ENCODE measurements at regions not wholly inside any gene's neighbourhood (a gene's known extent, or its start where the extent isn't known, plus 50 kb on each side); places are given as distances from the start of the nearest gene placed in this dataset.
"Not testable (repeated sequence)": the region's sequence is repeated elsewhere in the genome, so short reads cannot be mapped to it uniquely, and the experiment has no call there.

- no peak overlapping the region for H3K27ac ChIP-seq
- in situ Hi-C loops (cut with MboI; ENCODE audit: low pct_unique_long_range_greater_than_20kb in 2 of 9, low sequenced_read_pairs in 9 of 9, unreplicated experiment in 9 of 9) = no loop called here
- H3K4me1 ChIP-seq (replicated peaks in 1 of 2) = no peaks in the 10 kb centered on the region
- H3K4me3 ChIP-seq = no peak overlapping the region
- 0 to 86% (median 57%) methylated on average over 1 to 6 of the region's 6 CpGs; no CpG with 5 or more reads in 5 of the 10 experiments for WGBS, 10 experiments
- peak in 4 of 8 experiments; percentile 29 to 89 (median 58) for ATAC-seq (replicated peaks in 6 of 8)
Measured at GRCh38 chr12:9378430-9378835, 170.2 kb upstream of the PZP start.

GRCh38 chr12:9372202-9372601 is 164.0 kb upstream of the PZP start:
- H3K4me3 ChIP-seq = no peak overlapping the region
- in situ Hi-C loops (cut with MboI; ENCODE audit: low pct_unique_long_range_greater_than_20kb in 2 of 9, low sequenced_read_pairs in 9 of 9, unreplicated experiment in 9 of 9) = no loop called here
- no peak overlapping the region for H3K27ac ChIP-seq
- 35 to 100% (median 92%) methylated on average over 1 to 2 of the region's 2 CpGs; no CpG with 5 or more reads in 3 of the 10 experiments for WGBS, 10 experiments
- no peaks in the 10 kb centered on the region for H3K4me1 ChIP-seq (replicated peaks in 1 of 2)
- peak in 3 of 8 experiments; percentile 47 to 84 (median 60) for ATAC-seq (replicated peaks in 6 of 8)

- in situ Hi-C loops (cut with MboI; ENCODE audit: low pct_unique_long_range_greater_than_20kb in 2 of 9, low sequenced_read_pairs in 9 of 9, unreplicated experiment in 9 of 9) = no loop called here
- H3K27ac ChIP-seq = no peak overlapping the region
- no peak overlapping the region for H3K4me3 ChIP-seq
- no peak for ATAC-seq (replicated peaks in 6 of 8)
- WGBS, 10 experiments = 26 to 93% (median 72%) methylated on average over 1 to 4 of the region's 5 CpGs; no CpG with 5 or more reads in 2 of the 10 experiments
- H3K4me1 ChIP-seq (replicated peaks in 1 of 2) = peaks cover 14 to 18% of the 10 kb centered on the region in 2 donors
Measured at GRCh38 chr12:9367828-9368227, 159.6 kb upstream of the PZP start.

- no peak overlapping the region for H3K27ac ChIP-seq
- WGBS, 10 experiments = 20 to 100% (median 51%) methylated on average over 1 to 4 of the region's 4 CpGs; no CpG with 5 or more reads in 4 of the 10 experiments
- no peak overlapping the region for H3K4me3 ChIP-seq
- in situ Hi-C loops (cut with MboI; ENCODE audit: low pct_unique_long_range_greater_than_20kb in 2 of 9, low sequenced_read_pairs in 9 of 9, unreplicated experiment in 9 of 9) = no loop called here
- H3K4me1 ChIP-seq (replicated peaks in 1 of 2) = peaks cover 14 to 18% of the 10 kb centered on the region in 2 donors
- no peak for ATAC-seq (replicated peaks in 6 of 8)
Measured at GRCh38 chr12:9367201-9367600, 159.0 kb upstream of the PZP start.

GRCh38 chr12:9365296-9365695 is 157.1 kb upstream of the PZP start:
- no peak overlapping the region for H3K4me3 ChIP-seq

GRCh38 chr12:9364224-9365176 is 156.3 kb upstream of the PZP start:
- Histone ChIP-seq H3K27ac (peak overlapping the region; percentile 71 to 91), H3K4me3 (peak overlapping the region in 1 of 5 donors; percentile 9), H3K4me1 (replicated peaks in 1 of 2) (peaks cover 14 to 18% of the 10 kb centered on the region in 2 donors)
- ATAC-seq (replicated peaks in 6 of 8) = peak; percentile 79 to 94 (median 92)
- WGBS, 10 experiments = 6 to 50% (median 20%) methylated on average over 2 to 8 of the region's 13 CpGs; no CpG with 5 or more reads in 1 of the 10 experiments
- in situ Hi-C loops (cut with MboI; ENCODE audit: low pct_unique_long_range_greater_than_20kb in 2 of 9, low sequenced_read_pairs in 9 of 9, unreplicated experiment in 9 of 9) = no loop called here

More at GRCh38 chr12:9365296-9365695, 157.1 kb upstream of the PZP start:
- ATAC-seq (replicated peaks in 6 of 8) = no peak
- WGBS, 10 experiments = 0 to 100% (median 29%) methylated on average over 1 to 2 of the region's 2 CpGs; no CpG with 5 or more reads in 3 of the 10 experiments
- no peak overlapping the region for H3K27ac ChIP-seq
- in situ Hi-C loops (cut with MboI; ENCODE audit: low pct_unique_long_range_greater_than_20kb in 2 of 9, low sequenced_read_pairs in 9 of 9, unreplicated experiment in 9 of 9) = no loop called here
- peaks cover 14 to 18% of the 10 kb centered on the region in 2 donors for H3K4me1 ChIP-seq (replicated peaks in 1 of 2)

- no peak for ATAC-seq (replicated peaks in 6 of 8)
- Histone ChIP-seq H3K27ac (no peak overlapping the region), H3K4me3 (no peak overlapping the region), H3K4me1 (replicated peaks in 1 of 2) (peaks cover 14 to 18% of the 10 kb centered on the region in 2 donors)
- in situ Hi-C loops (cut with MboI; ENCODE audit: low pct_unique_long_range_greater_than_20kb in 2 of 9, low sequenced_read_pairs in 9 of 9, unreplicated experiment in 9 of 9) = no loop called here
- 32 to 91% (median 71%) methylated on average over 1 to 6 of the region's 6 CpGs; no CpG with 5 or more reads in 3 of the 10 experiments for WGBS, 10 experiments
Measured at GRCh38 chr12:9363145-9363544, 154.9 kb upstream of the PZP start.

- in situ Hi-C loops (cut with MboI; ENCODE audit: low pct_unique_long_range_greater_than_20kb in 2 of 9, low sequenced_read_pairs in 9 of 9, unreplicated experiment in 9 of 9) = no loop called here
- ATAC-seq (replicated peaks in 6 of 8) = no peak
- 73 to 100% (median 87%) methylated on average over 2 to 10 of the region's 12 CpGs; no CpG with 5 or more reads in 3 of the 10 experiments for WGBS, 10 experiments
Measured at GRCh38 chr12:9361879-9362326, 153.7 kb upstream of the PZP start.

GRCh38 chr12:9354009-9354754 is 146.0 kb upstream of the PZP start:
- in situ Hi-C loops (cut with MboI; ENCODE audit: low pct_unique_long_range_greater_than_20kb in 2 of 9, low sequenced_read_pairs in 9 of 9, unreplicated experiment in 9 of 9); H3K4me1 ChIP-seq (replicated peaks in 1 of 2); H3K4me3 ChIP-seq; H3K27ac ChIP-seq; ATAC-seq (replicated peaks in 6 of 8): not testable (repeated sequence)
- 63 to 100% (median 87%) methylated on average over 1 to 4 of the region's 4 CpGs for WGBS, 10 experiments

More at GRCh38 chr12:9361879-9362326, 153.7 kb upstream of the PZP start:
- no peak overlapping the region for H3K27ac ChIP-seq
- no peak overlapping the region for H3K4me3 ChIP-seq
- H3K4me1 ChIP-seq (replicated peaks in 1 of 2) = peaks cover 14 to 18% of the 10 kb centered on the region in 2 donors

GRCh38 chr12:9351136-9351535 is 142.9 kb upstream of the PZP start:
- 47 to 100% (median 82%) methylated on average over 1 to 2 of the region's 2 CpGs; no CpG with 5 or more reads in 6 of the 10 experiments for WGBS, 10 experiments
- Histone ChIP-seq H3K27ac (no peak overlapping the region), H3K4me3 (no peak overlapping the region), H3K4me1 (replicated peaks in 1 of 2) (no peaks in the 10 kb centered on the region)
- ATAC-seq (replicated peaks in 6 of 8) = no peak
- in situ Hi-C loops (cut with MboI; ENCODE audit: low pct_unique_long_range_greater_than_20kb in 2 of 9, low sequenced_read_pairs in 9 of 9, unreplicated experiment in 9 of 9) = no loop called here

- Histone ChIP-seq H3K4me1 (replicated peaks in 1 of 2) (no peaks in the 10 kb centered on the region), H3K4me3 (no peak overlapping the region), H3K27ac (no peak overlapping the region)
- WGBS, 10 experiments = 11 to 100% (median 73%) methylated on average over 3 to 14 of the region's 16 CpGs; no CpG with 5 or more reads in 1 of the 10 experiments
- ATAC-seq (replicated peaks in 6 of 8) = no peak
- in situ Hi-C loops (cut with MboI; ENCODE audit: low pct_unique_long_range_greater_than_20kb in 2 of 9, low sequenced_read_pairs in 9 of 9, unreplicated experiment in 9 of 9) = loop anchor here in 4 of 9 experiments (25.0 kb wide), 3 partner anchors 337 to 787 kb away; partner anchors contain the start of gene CLEC7A (in 1 of the 4)
Measured at GRCh38 chr12:9349888-9350885, 142.0 kb upstream of the PZP start.

All from motor neuron (in vitro differentiated cells).